ENCODE measurements at regions not wholly inside any gene's neighbourhood (a gene's known extent, or its start where the extent isn't known, plus 50 kb on each side); places are given as distances from the start of the nearest gene placed in this dataset.

GRCh38 chr1:195946500-195946899 is 661.7 kb downstream of the KCNT2 start:
- Mint-ChIP-seq H3K9me3 (peaks cover 5% of the 10 kb centered on the region), H3K27ac (no peak overlapping the region), H3K27me3 (ENCODE audit: low read depth) (no peaks in the 10 kb centered on the region), H3K4me1 (ENCODE audit: low read depth) (no peaks in the 10 kb centered on the region), H3K36me3 (ENCODE audit: low read depth) (no peaks in the 10 kb centered on the region), H3K4me3 (no peak overlapping the region)
- DNase-seq = no peak
- intact Hi-C loops (cut with micrococcal nuclease) = no loop called here
- CTCF ChIA-PET = no interaction called here

DNA sequence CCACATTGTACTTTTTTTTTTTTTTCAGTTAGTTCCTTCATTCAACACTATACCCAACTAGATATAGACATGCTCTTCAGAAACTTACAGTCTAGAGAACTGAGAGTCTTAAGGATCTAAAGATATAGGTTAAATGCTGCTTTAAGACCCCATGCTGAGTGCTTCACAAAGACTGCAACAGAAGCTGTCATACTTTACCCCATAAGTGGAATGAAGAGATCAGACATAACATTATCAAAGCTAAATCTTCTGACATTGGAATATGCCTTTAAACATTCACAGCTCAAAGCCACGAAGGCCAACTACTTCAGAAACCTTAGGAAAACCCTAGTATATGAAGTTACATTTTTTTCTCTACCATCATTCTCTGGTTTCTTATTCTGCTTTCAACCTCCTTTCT is 666.4 kb downstream of the KCNT2 start:
- Mint-ChIP-seq H3K9me3 (peaks cover 1% of the 10 kb centered on the region), H3K4me3 (no peak overlapping the region), H3K27me3 (ENCODE audit: low read depth) (no peaks in the 10 kb centered on the region), H3K27ac (no peak overlapping the region), H3K36me3 (ENCODE audit: low read depth) (no peaks in the 10 kb centered on the region), H3K4me1 (ENCODE audit: low read depth) (no peaks in the 10 kb centered on the region)
- CTCF ChIA-PET = no interaction called here
- no peak for DNase-seq
- intact Hi-C loops (cut with micrococcal nuclease) = no loop called here

DNA sequence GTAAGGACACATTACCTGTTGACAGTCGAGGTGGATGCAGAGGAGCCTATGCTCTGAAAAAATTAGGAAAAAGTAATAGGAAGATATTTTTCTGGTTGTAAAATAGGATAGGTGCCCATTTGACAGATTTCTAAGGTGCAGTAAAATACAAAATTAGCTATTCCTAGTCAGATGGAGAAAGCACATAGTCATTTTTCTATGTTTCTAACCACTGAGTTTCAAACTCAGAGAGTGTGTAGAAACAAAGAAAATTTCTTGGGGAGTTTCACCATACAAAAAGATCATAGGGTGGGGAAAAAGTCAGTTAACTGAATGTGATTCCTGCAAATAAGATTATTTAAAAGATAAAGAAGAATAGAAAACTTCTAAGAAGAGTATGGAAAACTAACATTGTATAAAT is 666.9 kb downstream of the KCNT2 start:
- H3K4me3 Mint-ChIP-seq = no peak overlapping the region
- no peaks in the 10 kb centered on the region for H3K4me1 Mint-ChIP-seq (ENCODE audit: low read depth)
- H3K36me3 Mint-ChIP-seq (ENCODE audit: low read depth) = no peaks in the 10 kb centered on the region
- intact Hi-C loops (cut with micrococcal nuclease) = no loop called here
- H3K27me3 Mint-ChIP-seq (ENCODE audit: low read depth) = no peaks in the 10 kb centered on the region
- no peak overlapping the region for H3K27ac Mint-ChIP-seq
- CTCF ChIA-PET = no interaction called here
- H3K9me3 Mint-ChIP-seq = peaks cover 1% of the 10 kb centered on the region
- no peak for DNase-seq

DNA sequence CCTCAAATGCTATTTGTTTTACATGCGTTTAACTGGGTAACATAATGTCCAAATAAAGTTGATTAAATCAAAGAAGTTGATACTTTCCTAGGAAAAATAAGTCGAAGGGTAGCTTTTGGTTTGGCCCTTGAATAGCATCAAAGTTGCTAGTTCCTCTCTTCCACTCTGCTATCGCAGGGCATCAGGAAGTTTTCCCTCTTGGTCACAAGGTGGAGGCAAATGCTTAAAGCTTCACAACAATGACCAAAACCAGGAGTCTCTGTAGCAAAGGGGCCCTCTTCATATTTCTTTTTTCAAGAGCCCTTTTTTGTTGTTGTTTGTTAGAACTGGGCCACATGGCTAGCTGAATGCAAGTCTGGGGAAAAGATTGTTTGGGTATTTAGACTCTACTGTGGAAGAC is 668.4 kb downstream of the KCNT2 start:
- Mint-ChIP-seq H3K27ac (no peak overlapping the region), H3K4me3 (no peak overlapping the region), H3K9me3 (peaks cover 1% of the 10 kb centered on the region), H3K27me3 (ENCODE audit: low read depth) (no peaks in the 10 kb centered on the region), H3K36me3 (ENCODE audit: low read depth) (no peaks in the 10 kb centered on the region), H3K4me1 (ENCODE audit: low read depth) (no peaks in the 10 kb centered on the region)
- intact Hi-C loops (cut with micrococcal nuclease) = no loop called here
- DNase-seq = no peak
- CTCF ChIA-PET = interaction anchor here (0.6 kb wide), 1 partner anchor 85 kb away, joined by 3 read pairs; no protein-coding TSS in a partner anchor

GRCh38 chr1:195934817-195935553 is 673.3 kb downstream of the KCNT2 start:
- Mint-ChIP-seq H3K4me1 (ENCODE audit: low read depth) (no peaks in the 10 kb centered on the region), H3K9me3 (no peaks in the 10 kb centered on the region), H3K36me3 (ENCODE audit: low read depth) (no peaks in the 10 kb centered on the region), H3K4me3 (no peak overlapping the region), H3K27ac (no peak overlapping the region), H3K27me3 (ENCODE audit: low read depth) (no peaks in the 10 kb centered on the region)
- CTCF ChIA-PET = no interaction called here
- no peak for DNase-seq
- intact Hi-C loops (cut with micrococcal nuclease) = no loop called here

DNA sequence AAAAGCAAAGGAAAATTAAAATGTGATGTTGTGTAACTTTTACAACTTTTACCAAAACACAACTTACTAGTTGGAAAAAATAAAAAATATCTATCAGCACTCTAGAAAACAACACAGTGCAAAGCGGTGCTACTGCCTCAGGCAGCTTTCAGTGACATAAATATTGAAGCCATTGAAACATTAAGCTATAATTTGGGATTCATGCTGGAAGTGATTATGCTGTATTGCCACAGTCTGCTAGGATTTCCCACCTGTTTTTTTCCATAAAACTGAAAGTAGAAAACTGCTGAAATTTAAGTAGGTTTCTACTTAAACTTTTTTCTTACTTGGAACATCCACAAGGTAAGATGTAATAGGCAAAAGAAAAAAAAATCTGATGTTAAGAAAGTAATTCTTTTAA is 674.4 kb downstream of the KCNT2 start:
- Mint-ChIP-seq H3K9me3 (no peaks in the 10 kb centered on the region), H3K4me3 (no peak overlapping the region), H3K36me3 (ENCODE audit: low read depth) (no peaks in the 10 kb centered on the region), H3K27me3 (ENCODE audit: low read depth) (no peaks in the 10 kb centered on the region), H3K4me1 (ENCODE audit: low read depth) (no peaks in the 10 kb centered on the region), H3K27ac (no peak overlapping the region)
- DNase-seq = no peak
- CTCF ChIA-PET = no interaction called here
- intact Hi-C loops (cut with micrococcal nuclease) = no loop called here

DNA sequence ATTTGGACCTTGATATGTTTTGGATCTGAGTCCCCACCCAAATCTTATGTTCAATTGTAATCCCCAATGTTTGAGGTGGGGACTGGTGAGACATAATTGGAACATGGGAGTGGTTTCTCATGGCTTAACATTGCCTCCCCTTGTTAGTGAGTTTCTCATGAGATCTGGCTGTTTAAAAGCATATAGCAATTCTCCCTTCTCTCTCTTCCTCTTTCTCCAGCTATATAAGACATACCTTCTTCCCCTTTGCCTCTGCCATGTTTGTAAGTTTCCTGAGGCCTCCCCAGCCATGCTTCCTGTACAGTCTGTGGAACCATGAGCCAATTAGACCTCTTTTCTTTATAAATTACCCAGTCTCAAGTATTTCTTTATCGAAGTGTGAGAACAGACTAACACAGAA is 692.4 kb downstream of the KCNT2 start:
- H3K4me1 Mint-ChIP-seq (ENCODE audit: low read depth) = no peaks in the 10 kb centered on the region
- no peak overlapping the region for H3K4me3 Mint-ChIP-seq
- H3K9me3 Mint-ChIP-seq = peaks cover 12% of the 10 kb centered on the region
- CTCF ChIA-PET = no interaction called here
- no peak overlapping the region for H3K27ac Mint-ChIP-seq
- no peaks in the 10 kb centered on the region for H3K36me3 Mint-ChIP-seq (ENCODE audit: low read depth)
- intact Hi-C loops (cut with micrococcal nuclease) = no loop called here
- DNase-seq = no peak
- no peaks in the 10 kb centered on the region for H3K27me3 Mint-ChIP-seq (ENCODE audit: low read depth)

DNA sequence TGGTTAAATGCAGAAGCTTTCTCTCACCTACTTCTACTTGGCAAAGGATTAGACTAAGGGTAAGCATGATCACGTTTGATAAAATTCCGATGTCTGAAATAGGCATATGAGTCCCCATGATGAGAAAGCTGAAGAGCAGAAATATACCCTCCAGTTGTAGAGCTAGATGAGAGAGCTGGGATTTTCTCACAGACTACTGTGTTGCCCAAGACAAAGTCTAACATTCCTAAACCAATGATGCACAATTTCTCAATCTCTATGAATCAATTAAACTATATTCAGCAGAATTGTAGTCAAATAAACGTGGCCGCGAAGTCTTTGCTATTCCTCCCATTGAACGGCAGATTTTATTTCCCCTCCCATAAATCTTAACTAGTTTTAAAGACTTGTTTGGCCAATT is 699.2 kb downstream of the KCNT2 start:
- Mint-ChIP-seq H3K27ac (no peak overlapping the region), H3K4me1 (ENCODE audit: low read depth) (no peaks in the 10 kb centered on the region), H3K4me3 (no peak overlapping the region), H3K27me3 (ENCODE audit: low read depth) (no peaks in the 10 kb centered on the region), H3K36me3 (ENCODE audit: low read depth) (no peaks in the 10 kb centered on the region), H3K9me3 (no peaks in the 10 kb centered on the region)
- intact Hi-C loops (cut with micrococcal nuclease) = no loop called here
- DNase-seq = no peak
- CTCF ChIA-PET = no interaction called here

GRCh38 chr1:195908121-195908520 is 700.1 kb downstream of the KCNT2 start:
- no peaks in the 10 kb centered on the region for H3K27me3 Mint-ChIP-seq (ENCODE audit: low read depth)
- H3K4me1 Mint-ChIP-seq (ENCODE audit: low read depth) = no peaks in the 10 kb centered on the region
- H3K9me3 Mint-ChIP-seq = no peaks in the 10 kb centered on the region
- no peak overlapping the region for H3K27ac Mint-ChIP-seq
- no peak overlapping the region for H3K4me3 Mint-ChIP-seq
- no peak for DNase-seq
- CTCF ChIA-PET = no interaction called here
- H3K36me3 Mint-ChIP-seq (ENCODE audit: low read depth) = no peaks in the 10 kb centered on the region
- intact Hi-C loops (cut with micrococcal nuclease) = no loop called here

- Mint-ChIP-seq H3K36me3 (ENCODE audit: low read depth) (no peaks in the 10 kb centered on the region), H3K9me3 (no peaks in the 10 kb centered on the region), H3K4me3 (no peak overlapping the region), H3K4me1 (ENCODE audit: low read depth) (no peaks in the 10 kb centered on the region), H3K27ac (no peak overlapping the region), H3K27me3 (ENCODE audit: low read depth) (no peaks in the 10 kb centered on the region)
- no peak for DNase-seq
- intact Hi-C loops (cut with micrococcal nuclease) = no loop called here
- CTCF ChIA-PET = no interaction called here
These were observed 705.0 kb downstream of the KCNT2 start for GRCh38 chr1:195903203-195903602.

GRCh38 chr1:195902779-195903178 is 705.5 kb downstream of the KCNT2 start:
- CTCF ChIA-PET = no interaction called here
- DNase-seq = no peak
- intact Hi-C loops (cut with micrococcal nuclease) = no loop called here
- H3K9me3 Mint-ChIP-seq = no peaks in the 10 kb centered on the region
- H3K4me1 Mint-ChIP-seq (ENCODE audit: low read depth) = no peaks in the 10 kb centered on the region
- H3K27me3 Mint-ChIP-seq (ENCODE audit: low read depth) = no peaks in the 10 kb centered on the region
- H3K36me3 Mint-ChIP-seq (ENCODE audit: low read depth) = no peaks in the 10 kb centered on the region
- H3K27ac Mint-ChIP-seq = no peak overlapping the region
- H3K4me3 Mint-ChIP-seq = no peak overlapping the region

- Mint-ChIP-seq H3K4me1 (ENCODE audit: low read depth) (no peaks in the 10 kb centered on the region), H3K27me3 (ENCODE audit: low read depth) (no peaks in the 10 kb centered on the region), H3K4me3 (no peak overlapping the region), H3K36me3 (ENCODE audit: low read depth) (no peaks in the 10 kb centered on the region), H3K9me3 (no peaks in the 10 kb centered on the region), H3K27ac (no peak overlapping the region)
- CTCF ChIA-PET = no interaction called here
- no peak for DNase-seq
- intact Hi-C loops (cut with micrococcal nuclease) = no loop called here
These were observed 708.4 kb downstream of the KCNT2 start for GRCh38 chr1:195899762-195900352.

DNA sequence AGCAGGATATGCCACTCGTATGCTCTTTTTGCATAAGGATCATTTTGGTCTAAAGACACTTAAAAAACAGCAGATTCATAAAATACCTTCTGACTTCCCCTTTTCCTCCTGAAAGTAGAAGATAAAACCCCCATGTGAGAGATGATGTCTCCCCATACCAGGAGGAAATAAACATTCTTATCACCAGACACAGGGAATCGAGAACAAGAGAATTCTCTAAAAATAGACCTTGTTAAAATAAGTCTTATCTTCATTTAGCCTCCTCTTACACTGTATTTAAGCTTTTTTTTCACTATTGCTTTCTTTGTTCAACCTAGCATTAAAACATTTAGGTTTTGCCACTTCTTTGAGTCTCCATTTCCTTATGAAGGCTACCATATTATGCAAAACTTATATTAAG is 709.3 kb downstream of the KCNT2 start:
- CTCF ChIA-PET = no interaction called here
- Mint-ChIP-seq H3K27me3 (ENCODE audit: low read depth) (no peaks in the 10 kb centered on the region), H3K9me3 (no peaks in the 10 kb centered on the region), H3K4me3 (no peak overlapping the region), H3K36me3 (ENCODE audit: low read depth) (no peaks in the 10 kb centered on the region), H3K27ac (no peak overlapping the region), H3K4me1 (ENCODE audit: low read depth) (no peaks in the 10 kb centered on the region)
- DNase-seq = no peak
- intact Hi-C loops (cut with micrococcal nuclease) = no loop called here
